Suprapubic skin (tissue), 4 donors: ENCODE measurements at regions not wholly inside any gene's neighbourhood (a gene's known extent, or its start where the extent isn't known, plus 50 kb on each side); places are given as distances from the start of the nearest gene placed in this dataset.

ENCODE experiments used
- DNase-seq, 2 donors: peaks; one replicate each; pipeline ENCODE4 v3.0.0-alpha.2; 2019; ENCODE audit warnings: low spot score in 2 of 2
- H3K27ac ChIP-seq: fragments of 200-600 bp; sonication (generic); one replicate; pipeline ENCODE4 v1.5.1; 2019
- H3K27me3 ChIP-seq: fragments of 200-600 bp; sonication (generic); one replicate; pipeline ENCODE4 v1.5.1; 2019
- H3K36me3 ChIP-seq: fragments of 200-600 bp; sonication (generic); one replicate; pipeline ENCODE4 v1.5.1; 2019
- H3K4me1 ChIP-seq: fragments of 200-600 bp; sonication (generic); one replicate; pipeline ENCODE4 v1.5.1; 2019
- H3K4me3 ChIP-seq: fragments of 200-600 bp; sonication (generic); one replicate; pipeline ENCODE4 v1.5.1; 2019; ENCODE audit warnings: mild to moderate bottlenecking
- H3K9me3 ChIP-seq: fragments of 200-600 bp; sonication (generic); one replicate; pipeline ENCODE4 v1.5.1; 2019
- CTCF ChIP-seq, 2 donors: fragments of 200-600 bp in 1 of 2; fragments of 450-650 bp in 1 of 2; sonication (generic) in 1 of 2; IDR thresholded peaks; one replicate each; pipeline ENCODE4 v1.5.1; 2016 to 2019; ENCODE audit warnings: antibody characterized with exemption in 2 of 2, mild to moderate bottlenecking in 1 of 2, moderate library complexity in 1 of 2
- EP300 ChIP-seq: sonication (generic); formaldehyde crosslinking; IDR thresholded peaks from one replicate; pipeline ENCODE4 v1.6.1; 2017; ENCODE audit warnings: antibody characterized with exemption
- POLR2A ChIP-seq, 2 donors: fragments of 450-650 bp; IDR thresholded peaks; one replicate each; pipeline ENCODE4 v1.6.1; 2017; ENCODE audit warnings: antibody characterized with exemption in 2 of 2, mild to moderate bottlenecking in 2 of 2, moderate library complexity in 2 of 2
- POLR2AphosphoS5 ChIP-seq, 3 donors: sonication (generic); formaldehyde crosslinking; IDR thresholded peaks; one replicate each; pipeline ENCODE4 v1.6.1; 2017; ENCODE audit warnings: antibody characterized with exemption in 3 of 3
- WGBS: methylation state at CpG from one replicate; pipeline ENCODE4 v1.1.5; 2018; 5-methylcytosine and 5-hydroxymethylcytosine counted together

- no peak overlapping the region for H3K4me3 ChIP-seq
- H3K27ac ChIP-seq = no peak overlapping the region
- H3K36me3 ChIP-seq = no peaks in the 10 kb centered on the region
- H3K4me1 ChIP-seq = no peaks in the 10 kb centered on the region
- no peaks in the 10 kb centered on the region for H3K9me3 ChIP-seq
- H3K27me3 ChIP-seq = peaks cover 99% of the 10 kb centered on the region
- TF ChIP-seq CTCF (IDR thresholded peaks at IDR 0.05) = no peak
- TF ChIP-seq POLR2A (IDR thresholded peaks at IDR 0.05) = no peak
- no peak for TF ChIP-seq POLR2AphosphoS5 (IDR thresholded peaks at IDR 0.05)
- TF ChIP-seq EP300 = no peak
- 83% methylated on average over 12 of the region's 12 CpGs for WGBS
- no peak for DNase-seq
These were observed 245.5 kb downstream of the RBFOX3 start for GRCh38 chr17:79365351-79365750.

- Histone ChIP-seq H3K4me1 (no peaks in the 10 kb centered on the region), H3K4me3 (no peak overlapping the region), H3K9me3 (no peaks in the 10 kb centered on the region), H3K27me3 (peaks cover 98% of the 10 kb centered on the region), H3K27ac (no peak overlapping the region), H3K36me3 (no peaks in the 10 kb centered on the region)
- 78% methylated on average over 13 of the region's 14 CpGs for WGBS
- TF ChIP-seq POLR2AphosphoS5 (IDR thresholded peaks at IDR 0.05) (no peak), POLR2A (IDR thresholded peaks at IDR 0.05) (no peak), CTCF (IDR thresholded peaks at IDR 0.05) (no peak), EP300 (no peak)
- DNase-seq = no peak
These were observed 246.3 kb downstream of the RBFOX3 start for GRCh38 chr17:79364315-79365094.

- no peak for DNase-seq
- TF ChIP-seq EP300 = no peak
- TF ChIP-seq POLR2A (IDR thresholded peaks at IDR 0.05) = no peak
- no peak for TF ChIP-seq CTCF (IDR thresholded peaks at IDR 0.05)
- no peak for TF ChIP-seq POLR2AphosphoS5 (IDR thresholded peaks at IDR 0.05)
- Histone ChIP-seq H3K36me3 (no peaks in the 10 kb centered on the region), H3K4me1 (no peaks in the 10 kb centered on the region), H3K27me3 (peaks cover 98% of the 10 kb centered on the region), H3K4me3 (no peak overlapping the region), H3K27ac (no peak overlapping the region), H3K9me3 (no peaks in the 10 kb centered on the region)
- WGBS = 82% methylated on average over 16 of the region's 16 CpGs
These were observed 247.1 kb downstream of the RBFOX3 start for GRCh38 chr17:79363552-79364275.

- no peak for DNase-seq
- Histone ChIP-seq H3K27me3 (peaks cover 98% of the 10 kb centered on the region), H3K4me1 (no peaks in the 10 kb centered on the region), H3K27ac (no peak overlapping the region), H3K9me3 (no peaks in the 10 kb centered on the region), H3K4me3 (no peak overlapping the region), H3K36me3 (no peaks in the 10 kb centered on the region)
- 81% methylated on average over 12 of the region's 14 CpGs for WGBS
- no peak for TF ChIP-seq POLR2A (IDR thresholded peaks at IDR 0.05)
- no peak for TF ChIP-seq CTCF (IDR thresholded peaks at IDR 0.05)
- TF ChIP-seq EP300 = no peak
- no peak for TF ChIP-seq POLR2AphosphoS5 (IDR thresholded peaks at IDR 0.05)
These were observed 248.0 kb downstream of the RBFOX3 start for GRCh38 chr17:79362772-79363305.
